ENCODE measurements at regions not wholly inside any gene's neighbourhood (a gene's known extent, or its start where the extent isn't known, plus 50 kb on each side); places are given as distances from the start of the nearest gene placed in this dataset.

GRCh38 chr5:175805256-175806011 lies 65.9 kb upstream of the CPLX2 start:
- H3K4me3 Mint-ChIP-seq (ENCODE audit: unreplicated experiment) = no peak overlapping the region
- no peak overlapping the region for H3K27ac Mint-ChIP-seq (ENCODE audit: unreplicated experiment)
- H3K36me3 Mint-ChIP-seq (ENCODE audit: unreplicated experiment) = no peaks in the 10 kb centered on the region
- H3K9me3 Mint-ChIP-seq (ENCODE audit: unreplicated experiment) = peaks cover 3% of the 10 kb centered on the region
- DNase-seq = no peak
- no peak for TF ChIP-seq CTCF (IDR thresholded peaks at IDR 0.05; ENCODE audit: partially characterized antibody, unreplicated experiment)
- peaks cover 3% of the 10 kb centered on the region for H3K27me3 Mint-ChIP-seq (ENCODE audit: unreplicated experiment)
- H3K4me1 Mint-ChIP-seq (ENCODE audit: low read depth, unreplicated experiment) = peaks cover 25% of the 10 kb centered on the region

- Mint-ChIP-seq H3K4me1 (ENCODE audit: low read depth, unreplicated experiment) (peaks cover 5% of the 10 kb centered on the region), H3K27ac (ENCODE audit: unreplicated experiment) (no peak overlapping the region), H3K4me3 (ENCODE audit: unreplicated experiment) (no peak overlapping the region), H3K36me3 (ENCODE audit: unreplicated experiment) (no peaks in the 10 kb centered on the region), H3K27me3 (ENCODE audit: unreplicated experiment) (no peaks in the 10 kb centered on the region), H3K9me3 (ENCODE audit: unreplicated experiment) (peaks cover 2% of the 10 kb centered on the region)
- no peak for TF ChIP-seq CTCF (IDR thresholded peaks at IDR 0.05; ENCODE audit: partially characterized antibody, unreplicated experiment)
- DNase-seq = no peak
Observed at GRCh38 chr5:175808711-175809110, 62.7 kb upstream of the CPLX2 start.

GRCh38 chr5:175809531-175810121 lies 61.8 kb upstream of the CPLX2 start:
- no peak overlapping the region for H3K4me3 Mint-ChIP-seq (ENCODE audit: unreplicated experiment)
- H3K9me3 Mint-ChIP-seq (ENCODE audit: unreplicated experiment) = no peaks in the 10 kb centered on the region
- H3K27me3 Mint-ChIP-seq (ENCODE audit: unreplicated experiment) = no peaks in the 10 kb centered on the region
- TF ChIP-seq CTCF (IDR thresholded peaks at IDR 0.05; ENCODE audit: partially characterized antibody, unreplicated experiment) = no peak
- DNase-seq = no peak
- no peaks in the 10 kb centered on the region for H3K36me3 Mint-ChIP-seq (ENCODE audit: unreplicated experiment)
- no peak overlapping the region for H3K27ac Mint-ChIP-seq (ENCODE audit: unreplicated experiment)
- peaks cover 5% of the 10 kb centered on the region for H3K4me1 Mint-ChIP-seq (ENCODE audit: low read depth, unreplicated experiment)

GRCh38 chr5:175810457-175810856 lies 60.9 kb upstream of the CPLX2 start:
- H3K27me3 Mint-ChIP-seq (ENCODE audit: unreplicated experiment) = no peaks in the 10 kb centered on the region
- no peak for TF ChIP-seq CTCF (IDR thresholded peaks at IDR 0.05; ENCODE audit: partially characterized antibody, unreplicated experiment)
- peaks cover 9% of the 10 kb centered on the region for H3K4me1 Mint-ChIP-seq (ENCODE audit: low read depth, unreplicated experiment)
- H3K9me3 Mint-ChIP-seq (ENCODE audit: unreplicated experiment) = no peaks in the 10 kb centered on the region
- H3K4me3 Mint-ChIP-seq (ENCODE audit: unreplicated experiment) = no peak overlapping the region
- no peaks in the 10 kb centered on the region for H3K36me3 Mint-ChIP-seq (ENCODE audit: unreplicated experiment)
- no peak for DNase-seq
- H3K27ac Mint-ChIP-seq (ENCODE audit: unreplicated experiment) = no peak overlapping the region

- no peak for TF ChIP-seq CTCF (IDR thresholded peaks at IDR 0.05; ENCODE audit: partially characterized antibody, unreplicated experiment)
- H3K4me1 Mint-ChIP-seq (ENCODE audit: low read depth, unreplicated experiment) = peaks cover 16% of the 10 kb centered on the region
- H3K27me3 Mint-ChIP-seq (ENCODE audit: unreplicated experiment) = no peaks in the 10 kb centered on the region
- no peak overlapping the region for H3K4me3 Mint-ChIP-seq (ENCODE audit: unreplicated experiment)
- no peaks in the 10 kb centered on the region for H3K9me3 Mint-ChIP-seq (ENCODE audit: unreplicated experiment)
- H3K27ac Mint-ChIP-seq (ENCODE audit: unreplicated experiment) = no peak overlapping the region
- no peaks in the 10 kb centered on the region for H3K36me3 Mint-ChIP-seq (ENCODE audit: unreplicated experiment)
- no peak for DNase-seq
Observed at GRCh38 chr5:175811589-175811988, 59.8 kb upstream of the CPLX2 start.
